Liver (tissue), 3 donors: ENCODE measurements at regions not wholly inside any gene's neighbourhood (a gene's known extent, or its start where the extent isn't known, plus 50 kb on each side); places are given as distances from the start of the nearest gene placed in this dataset.

Source experiments
- ATF3 ChIP-seq: IDR thresholded peaks from 2 replicates; pipeline ENCODE4 v1.6.1; 2016; ENCODE audit warnings: antibody characterized with exemption
- CTCF ChIP-seq: fragments of 150-350 bp; IDR thresholded peaks from 2 replicates; pipeline ENCODE4 v1.5.1; 2017; ENCODE audit warnings: improper control_type of control experiment, low read depth, low read length; ENCODE audit not compliant: missing input control
- EGR1 ChIP-seq, 2 donors: IDR thresholded peaks; 2 replicates each; pipeline ENCODE4 v1.6.1; 2016 to 2018; ENCODE audit warnings: antibody characterized with exemption in 2 of 2, low read depth in 2 of 2
- GABPA ChIP-seq, 2 donors: IDR thresholded peaks in 1 of 2; conservative IDR thresholded peaks in 1 of 2; 2 replicates each; pipeline ENCODE4 v1.6.1; 2016; ENCODE audit warnings: antibody characterized with exemption in 2 of 2, mild to moderate bottlenecking in 1 of 2, moderate library complexity in 1 of 2
- JUND ChIP-seq, 2 donors: IDR thresholded peaks; 2 replicates each; pipeline ENCODE4 v1.6.1; 2016; ENCODE audit warnings: antibody characterized with exemption in 2 of 2
- MAX ChIP-seq: IDR thresholded peaks from 2 replicates; pipeline ENCODE4 v1.6.1; 2016; ENCODE audit warnings: antibody characterized with exemption
- RAD21 ChIP-seq, 2 donors: IDR thresholded peaks; 2 replicates each; pipeline ENCODE4 v1.6.1; 2016; ENCODE audit warnings: antibody characterized with exemption in 2 of 2, mild to moderate bottlenecking in 2 of 2
- REST ChIP-seq: IDR thresholded peaks from 2 replicates; pipeline ENCODE4 v1.6.1; 2016; ENCODE audit warnings: antibody characterized with exemption, mild to moderate bottlenecking
- SP1 ChIP-seq: IDR thresholded peaks from 2 replicates; pipeline ENCODE4 v1.6.1; 2018; ENCODE audit warnings: antibody characterized with exemption, mild to moderate bottlenecking
- TAF1 ChIP-seq: conservative IDR thresholded peaks from 2 replicates; pipeline ENCODE4 v1.6.1; 2016; ENCODE audit warnings: antibody characterized with exemption, mild to moderate bottlenecking
- YY1 ChIP-seq: IDR thresholded peaks from 2 replicates; pipeline ENCODE4 v1.6.1; 2016; ENCODE audit warnings: antibody characterized with exemption, mild to moderate bottlenecking
- ZBTB33 ChIP-seq: IDR thresholded peaks from 2 replicates; pipeline ENCODE4 v1.6.1; 2016; ENCODE audit warnings: antibody characterized with exemption
- donor health status: healthy.
- donor health status: healthy.

GRCh38 chr4:179751669-179752068 is 2309.4 kb upstream of the AGA start:
- no peak for TF ChIP-seq JUND (IDR thresholded peaks at IDR 0.05)
- no peak for TF ChIP-seq CTCF
- TF ChIP-seq REST: no peak
- no peak for TF ChIP-seq RAD21 (IDR thresholded peaks at IDR 0.05)
- no peak for TF ChIP-seq YY1
- no peak for TF ChIP-seq EGR1 (IDR thresholded peaks at IDR 0.05; ENCODE audit: low read depth in 2 of 2)
- TF ChIP-seq MAX: no peak
- TF ChIP-seq ZBTB33: no peak
- TF ChIP-seq ATF3: no peak
- TF ChIP-seq GABPA (IDR thresholded peaks at IDR 0.05 in 1 of 2, conservative IDR thresholded peaks at IDR 0.05 in 1 of 2): no peak
- TF ChIP-seq TAF1: no peak
- TF ChIP-seq SP1: no peak
